ENCODE measurements at regions not wholly inside any gene's neighbourhood (a gene's known extent, or its start where the extent isn't known, plus 50 kb on each side); places are given as distances from the start of the nearest gene placed in this dataset.

DNA sequence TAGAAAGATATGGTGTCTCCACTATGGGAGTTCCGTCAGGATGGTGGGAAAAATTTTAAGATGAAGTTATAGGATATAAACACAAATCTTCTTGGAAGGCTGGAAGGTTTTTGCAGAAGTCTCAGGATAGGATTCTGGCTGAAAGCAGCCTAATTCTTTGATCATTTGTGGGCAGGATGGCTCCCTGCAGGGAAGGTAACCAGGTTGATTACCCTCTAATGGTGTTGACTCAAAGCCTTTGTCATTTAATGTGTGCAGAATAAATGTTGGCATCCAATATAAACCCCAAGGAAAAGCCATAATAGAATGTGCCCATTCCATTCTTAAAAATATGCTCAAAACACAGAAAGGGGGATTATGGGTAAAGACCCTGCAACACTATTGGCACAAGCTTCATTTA lies 204.3 kb downstream of the EPM2A start:
- TF ChIP-seq, protein P1, sequence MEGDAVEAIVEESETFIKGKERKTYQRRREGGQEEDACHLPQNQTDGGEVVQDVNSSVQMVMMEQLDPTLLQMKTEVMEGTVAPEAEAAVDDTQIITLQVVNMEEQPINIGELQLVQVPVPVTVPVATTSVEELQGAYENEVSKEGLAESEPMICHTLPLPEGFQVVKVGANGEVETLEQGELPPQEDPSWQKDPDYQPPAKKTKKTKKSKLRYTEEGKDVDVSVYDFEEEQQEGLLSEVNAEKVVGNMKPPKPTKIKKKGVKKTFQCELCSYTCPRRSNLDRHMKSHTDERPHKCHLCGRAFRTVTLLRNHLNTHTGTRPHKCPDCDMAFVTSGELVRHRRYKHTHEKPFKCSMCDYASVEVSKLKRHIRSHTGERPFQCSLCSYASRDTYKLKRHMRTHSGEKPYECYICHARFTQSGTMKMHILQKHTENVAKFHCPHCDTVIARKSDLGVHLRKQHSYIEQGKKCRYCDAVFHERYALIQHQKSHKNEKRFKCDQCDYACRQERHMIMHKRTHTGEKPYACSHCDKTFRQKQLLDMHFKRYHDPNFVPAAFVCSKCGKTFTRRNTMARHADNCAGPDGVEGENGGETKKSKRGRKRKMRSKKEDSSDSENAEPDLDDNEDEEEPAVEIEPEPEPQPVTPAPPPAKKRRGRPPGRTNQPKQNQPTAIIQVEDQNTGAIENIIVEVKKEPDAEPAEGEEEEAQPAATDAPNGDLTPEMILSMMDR (IDR thresholded peaks at IDR 0.05): no peak
- TF ChIP-seq POLR2A (IDR thresholded peaks at IDR 0.05): no peak

Data from Peyer's patch (tissue), 4 donors.